Spleen (tissue), 7 donors: ENCODE measurements at regions not wholly inside any gene's neighbourhood (a gene's known extent, or its start where the extent isn't known, plus 50 kb on each side); places are given as distances from the start of the nearest gene placed in this dataset.

Experiments used
- POLR2A ChIP-seq, 3 donors: fragments of 450-650 bp; IDR thresholded peaks; one replicate each; pipeline ENCODE4 v1.5.1; 2017; ENCODE audit warnings: antibody characterized with exemption in 3 of 3, mild to moderate bottlenecking in 1 of 3
- TF ChIP-seq, protein P1 (sequence below), 11 experiments: fragments of 200-600 bp in 7 of 11; fragments of 450-650 bp in 4 of 11; sonication (generic) in 4 of 11; IDR thresholded peaks in 8 of 11; conservative IDR thresholded peaks in 3 of 11; 1 replicate in 7 of 11; 2 replicates in 4 of 11; pipeline versions ENCODE4 v1.4.0 to v1.8.0; 2016 to 2021; ENCODE audit warnings: antibody characterized with exemption in 11 of 11, inconsistent platforms in 4 of 11, mild to moderate bottlenecking in 1 of 11
- donor health status: DM: no; HTN: no; CAD: no; lungs with moderate emphysema.
- donor health status: DM: no; HTN: no; CAD: no.
- donor health status: DM: no; HTN: no; CAD: no.

DNA sequence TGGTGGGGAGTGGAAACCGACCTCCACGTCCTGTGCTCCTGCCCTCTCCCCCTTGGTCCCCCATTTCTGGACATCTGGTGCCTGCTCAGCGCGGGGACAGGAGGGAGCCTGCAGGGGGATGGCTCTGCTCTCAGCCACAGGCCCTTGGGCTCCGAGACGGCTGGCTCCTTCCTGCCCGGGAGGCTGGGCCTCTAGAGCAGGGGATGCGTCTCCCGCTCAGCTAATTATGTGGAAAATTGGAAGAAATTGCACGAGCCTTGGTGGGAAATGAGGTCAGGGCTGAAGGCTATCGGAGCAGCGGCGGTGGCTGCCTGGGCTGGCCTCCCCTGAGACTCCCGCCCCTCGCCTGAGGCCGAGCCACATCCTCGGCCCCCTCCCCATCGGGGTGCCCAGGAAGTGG lies 154.6 kb upstream of the CIBAR2 start:
- TF ChIP-seq, protein P1, sequence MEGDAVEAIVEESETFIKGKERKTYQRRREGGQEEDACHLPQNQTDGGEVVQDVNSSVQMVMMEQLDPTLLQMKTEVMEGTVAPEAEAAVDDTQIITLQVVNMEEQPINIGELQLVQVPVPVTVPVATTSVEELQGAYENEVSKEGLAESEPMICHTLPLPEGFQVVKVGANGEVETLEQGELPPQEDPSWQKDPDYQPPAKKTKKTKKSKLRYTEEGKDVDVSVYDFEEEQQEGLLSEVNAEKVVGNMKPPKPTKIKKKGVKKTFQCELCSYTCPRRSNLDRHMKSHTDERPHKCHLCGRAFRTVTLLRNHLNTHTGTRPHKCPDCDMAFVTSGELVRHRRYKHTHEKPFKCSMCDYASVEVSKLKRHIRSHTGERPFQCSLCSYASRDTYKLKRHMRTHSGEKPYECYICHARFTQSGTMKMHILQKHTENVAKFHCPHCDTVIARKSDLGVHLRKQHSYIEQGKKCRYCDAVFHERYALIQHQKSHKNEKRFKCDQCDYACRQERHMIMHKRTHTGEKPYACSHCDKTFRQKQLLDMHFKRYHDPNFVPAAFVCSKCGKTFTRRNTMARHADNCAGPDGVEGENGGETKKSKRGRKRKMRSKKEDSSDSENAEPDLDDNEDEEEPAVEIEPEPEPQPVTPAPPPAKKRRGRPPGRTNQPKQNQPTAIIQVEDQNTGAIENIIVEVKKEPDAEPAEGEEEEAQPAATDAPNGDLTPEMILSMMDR (IDR thresholded peaks at IDR 0.05 in 8 of 11, conservative IDR thresholded peaks at IDR 0.05 in 3 of 11), result no peak
- TF ChIP-seq POLR2A (IDR thresholded peaks at IDR 0.05), result no peak
